Immature natural killer cell (primary cell): ENCODE measurements at regions not wholly inside any gene's neighbourhood (a gene's known extent, or its start where the extent isn't known, plus 50 kb on each side); places are given as distances from the start of the nearest gene placed in this dataset.

ENCODE experiments used
- DNase-seq, 3 donors: peaks; one replicate each; pipeline ENCODE4 v3.0.0; 2022; ENCODE audit warnings: mixed read lengths in 1 of 3
- H3K27ac Mint-ChIP-seq, 6 donors: one replicate each; pipeline ENCODE4 v1.8.0; 2020; ENCODE audit warnings: mixed read lengths in 6 of 6, mild to moderate bottlenecking in 5 of 6, inconsistent platforms in 4 of 6, moderate library complexity in 3 of 6
- H3K27me3 Mint-ChIP-seq, 3 donors: one replicate each; pipeline ENCODE4 v1.8.0; 2020 to 2021; ENCODE audit warnings: low read depth in 3 of 3, mild to moderate bottlenecking in 3 of 3, mixed read lengths in 3 of 3, moderate library complexity in 3 of 3, inconsistent platforms in 1 of 3
- H3K36me3 Mint-ChIP-seq, 3 donors: one replicate each; pipeline ENCODE4 v1.8.0; 2020; ENCODE audit warnings: mixed read lengths in 3 of 3, inconsistent platforms in 2 of 3, mild to moderate bottlenecking in 2 of 3
- H3K4me1 Mint-ChIP-seq, 2 donors: one replicate each; pipeline ENCODE4 v1.8.0; 2020; ENCODE audit warnings: inconsistent platforms in 2 of 2, mild to moderate bottlenecking in 2 of 2, mixed read lengths in 2 of 2, moderate library complexity in 1 of 2
- H3K4me3 Mint-ChIP-seq, 5 donors: one replicate each; pipeline ENCODE4 v1.8.0; 2020; ENCODE audit warnings: mild to moderate bottlenecking in 5 of 5, mixed read lengths in 5 of 5, inconsistent platforms in 3 of 5, moderate library complexity in 3 of 5
- H3K9me3 Mint-ChIP-seq, 6 donors: one replicate each; pipeline ENCODE4 v1.8.0; 2020; ENCODE audit warnings: mild to moderate bottlenecking in 6 of 6, mixed read lengths in 6 of 6, inconsistent platforms in 4 of 6, moderate library complexity in 3 of 6

GRCh38 chr2:212777020-212777491 lies 238.5 kb upstream of the ERBB4 start:
- peaks cover 0 to 2% (median 0%) of the 10 kb centered on the region in 3 donors for H3K27me3 Mint-ChIP-seq
- H3K4me1 Mint-ChIP-seq: peaks cover 20 to 28% of the 10 kb centered on the region in 2 donors
- DNase-seq: peak; percentile 41 to 55 (median 53)
- peak overlapping the region in 4 of 6 donors; percentile 11 to 68 (median 40) for H3K27ac Mint-ChIP-seq
- peak overlapping the region; percentile 53 to 79 (median 64) for H3K4me3 Mint-ChIP-seq
- H3K9me3 Mint-ChIP-seq: peaks cover 0 to 6% (median under 1%) of the 10 kb centered on the region in 6 donors
- H3K36me3 Mint-ChIP-seq: peaks cover 0 to 22% (median 7%) of the 10 kb centered on the region in 3 donors

DNA sequence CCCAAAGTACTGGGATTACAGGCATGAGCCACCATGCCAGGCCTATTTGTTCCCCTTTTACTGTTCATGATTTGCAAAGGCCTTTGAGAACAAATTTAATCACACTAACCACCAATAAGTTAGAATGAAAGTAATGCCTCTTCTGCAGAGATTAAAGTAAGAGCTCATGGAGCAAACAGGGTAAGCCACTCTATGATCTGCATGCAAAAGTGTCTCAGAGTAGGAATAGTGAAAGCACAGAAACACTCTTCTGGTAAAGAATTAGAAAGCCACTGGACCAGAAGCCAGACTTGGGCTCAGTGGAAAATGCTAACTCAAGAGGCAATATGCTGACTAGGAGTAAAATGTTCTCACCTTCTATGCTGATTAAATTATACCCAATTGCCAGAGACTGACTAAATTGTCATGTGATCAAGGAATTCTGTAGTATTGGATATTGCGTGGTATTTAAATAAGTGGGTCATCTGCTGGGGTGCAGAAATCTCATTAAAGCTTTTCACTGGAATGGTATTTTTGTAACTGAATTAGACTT lies 235.3 kb upstream of the ERBB4 start:
- H3K27me3 Mint-ChIP-seq: peaks cover 0 to 4% (median 0%) of the 10 kb centered on the region in 3 donors
- no peak overlapping the region for H3K4me3 Mint-ChIP-seq
- peaks cover 17 to 30% of the 10 kb centered on the region in 2 donors for H3K4me1 Mint-ChIP-seq
- H3K36me3 Mint-ChIP-seq: peaks cover 0 to 9% (median 3%) of the 10 kb centered on the region in 3 donors
- no peak overlapping the region for H3K27ac Mint-ChIP-seq
- peaks cover 0 to 1% (median 0%) of the 10 kb centered on the region in 6 donors for H3K9me3 Mint-ChIP-seq
- no peak for DNase-seq

GRCh38 chr2:212770240-212770639 lies 231.6 kb upstream of the ERBB4 start:
- peak overlapping the region in 1 of 5 donors; percentile 18 for H3K4me3 Mint-ChIP-seq
- no peaks in the 10 kb centered on the region for H3K9me3 Mint-ChIP-seq
- H3K27me3 Mint-ChIP-seq: peaks cover 0 to 4% (median 0%) of the 10 kb centered on the region in 3 donors

DNA sequence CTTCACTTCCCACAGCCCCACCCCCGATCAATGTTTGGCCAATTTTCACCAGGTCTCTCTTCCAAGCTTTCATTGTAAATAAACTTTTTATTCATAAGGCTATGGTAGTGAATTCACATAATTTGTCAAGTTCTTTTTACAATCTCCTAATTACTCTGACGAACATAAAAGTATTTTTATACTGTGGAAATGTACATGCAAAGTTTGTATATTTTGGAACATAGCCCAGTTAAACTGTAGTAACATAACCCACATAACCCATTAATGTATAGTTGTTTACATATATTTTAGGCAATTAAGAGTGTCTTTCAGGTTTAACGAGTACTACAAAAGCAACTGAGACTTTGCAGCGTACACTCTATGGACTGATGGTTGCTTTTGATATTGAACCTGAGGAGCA lies 228.3 kb upstream of the ERBB4 start:
- no peak for DNase-seq
- Mint-ChIP-seq H3K4me1 (peaks cover 10 to 24% of the 10 kb centered on the region in 2 donors), H3K27ac (no peak overlapping the region), H3K9me3 (no peaks in the 10 kb centered on the region), H3K4me3 (no peak overlapping the region), H3K27me3 (peaks cover 0 to 2% (median 0%) of the 10 kb centered on the region in 3 donors), H3K36me3 (peaks cover 0 to 3% (median 3%) of the 10 kb centered on the region in 3 donors)

More at GRCh38 chr2:212770240-212770639, 231.6 kb upstream of the ERBB4 start:
- Mint-ChIP-seq H3K36me3 (peaks cover 0 to 6% (median 3%) of the 10 kb centered on the region in 3 donors), H3K4me1 (peaks cover 0 to 7% of the 10 kb centered on the region in 2 donors), H3K27ac (no peak overlapping the region)
- DNase-seq: no peak

DNA sequence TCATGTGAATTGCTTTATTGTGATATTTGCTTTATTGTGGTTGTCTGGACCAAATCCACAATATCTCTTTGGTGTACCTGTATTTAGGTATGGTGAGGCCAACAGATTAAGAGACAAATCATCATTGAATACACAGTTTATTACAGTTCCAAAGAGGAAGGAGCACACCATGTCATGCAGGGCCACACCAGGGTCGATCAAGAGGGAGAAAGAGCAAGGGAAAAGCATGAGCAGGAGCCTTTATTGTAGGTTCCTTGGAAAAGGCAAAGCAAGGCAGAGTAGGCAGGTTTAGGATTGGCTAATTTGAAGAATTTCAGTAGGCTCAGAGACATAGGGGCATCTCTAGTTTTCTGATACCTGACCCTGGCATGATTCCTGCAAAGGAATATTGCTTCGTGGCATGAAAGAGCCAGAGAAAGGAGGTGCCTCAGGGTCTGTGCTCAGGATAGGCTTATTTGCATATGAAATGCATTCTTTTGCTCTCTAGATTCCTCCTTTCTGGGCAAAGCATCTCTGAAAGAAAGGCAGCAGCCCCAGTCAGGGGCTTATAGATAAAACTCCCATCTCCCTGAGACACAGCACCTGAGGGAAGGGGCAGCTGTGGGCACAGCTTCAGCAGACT lies 214.2 kb upstream of the ERBB4 start:
- Mint-ChIP-seq H3K27me3 (peaks cover 0 to 7% (median 5%) of the 10 kb centered on the region in 3 donors), H3K36me3 (peaks cover 18 to 30% (median 29%) of the 10 kb centered on the region in 3 donors), H3K4me1 (no peaks in the 10 kb centered on the region), H3K4me3 (no peak overlapping the region), H3K27ac (no peak overlapping the region), H3K9me3 (peaks cover 13 to 29% (median 25%) of the 10 kb centered on the region in 6 donors)
- DNase-seq: no peak

DNA sequence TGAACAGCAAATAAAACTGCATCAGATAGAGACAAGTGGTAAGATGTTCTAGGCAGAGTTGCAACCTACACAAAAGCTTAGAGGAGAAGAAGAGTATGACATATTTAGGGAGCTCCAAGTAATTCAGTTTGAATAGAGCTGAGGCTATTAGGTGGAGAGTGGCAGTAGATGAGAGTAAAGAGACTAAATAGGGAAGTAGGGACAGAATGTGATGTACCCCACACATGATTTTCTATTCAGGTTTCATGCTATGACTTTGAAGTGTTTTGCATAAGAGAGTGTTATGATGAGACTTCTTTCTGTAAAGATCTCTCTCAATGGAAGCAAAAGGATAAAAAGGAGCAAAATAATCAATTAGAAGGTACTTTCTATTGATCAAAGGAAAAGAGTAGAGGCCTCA lies 206.8 kb upstream of the ERBB4 start:
- Mint-ChIP-seq H3K4me3 (no peak overlapping the region), H3K9me3 (no peaks in the 10 kb centered on the region), H3K27ac (no peak overlapping the region), H3K36me3 (peaks cover 0 to 8% (median 4%) of the 10 kb centered on the region in 3 donors), H3K4me1 (no peaks in the 10 kb centered on the region), H3K27me3 (peaks cover 0 to 3% (median 1%) of the 10 kb centered on the region in 3 donors)
- DNase-seq: no peak

DNA sequence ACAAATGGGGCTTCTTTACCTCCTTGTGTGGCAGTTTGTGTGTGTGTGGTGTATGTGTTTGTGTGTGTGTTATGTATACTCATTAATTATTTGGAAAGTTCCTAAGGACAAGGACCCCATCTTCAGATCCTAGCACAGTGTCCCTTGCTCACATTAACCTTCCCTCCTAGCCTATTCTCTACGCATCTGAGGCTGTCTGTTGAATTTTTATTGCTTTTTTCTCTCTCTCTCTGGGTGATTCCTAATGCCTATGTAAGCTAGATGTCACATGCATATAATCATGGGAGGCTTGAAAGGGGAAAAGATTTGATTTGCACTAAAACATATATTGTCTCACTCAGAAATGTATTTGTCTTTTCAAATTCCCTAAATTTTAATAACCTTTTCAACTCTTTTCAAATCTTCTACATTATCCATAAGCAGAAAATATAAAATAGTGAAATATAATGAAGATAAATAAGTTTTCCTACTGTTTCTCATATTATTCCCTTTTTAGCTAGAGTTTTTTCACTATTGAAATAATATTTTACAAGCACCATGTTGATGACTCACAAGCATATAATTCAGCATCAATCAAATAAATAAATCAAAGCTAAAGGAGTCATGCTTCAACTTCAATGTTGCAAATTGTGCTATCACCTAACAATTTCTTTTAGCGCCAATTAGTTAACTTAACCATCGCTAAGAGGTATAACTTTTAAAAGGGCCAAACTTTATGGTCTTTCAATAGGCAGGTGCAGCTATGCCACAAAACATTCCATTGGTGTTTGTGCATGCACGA lies 199.0 kb upstream of the ERBB4 start:
- Mint-ChIP-seq H3K36me3 (no peaks in the 10 kb centered on the region), H3K4me3 (no peak overlapping the region), H3K27me3 (peaks cover 0 to 1% (median 0%) of the 10 kb centered on the region in 3 donors), H3K9me3 (no peaks in the 10 kb centered on the region), H3K27ac (no peak overlapping the region), H3K4me1 (peaks cover 8 to 10% of the 10 kb centered on the region in 2 donors)
- no peak for DNase-seq

- no peak for DNase-seq
- no peaks in the 10 kb centered on the region for H3K9me3 Mint-ChIP-seq
- peaks cover 8 to 10% of the 10 kb centered on the region in 2 donors for H3K4me1 Mint-ChIP-seq
- H3K27ac Mint-ChIP-seq: no peak overlapping the region
- H3K36me3 Mint-ChIP-seq: peaks cover 0 to 4% (median 0%) of the 10 kb centered on the region in 3 donors
- no peak overlapping the region for H3K4me3 Mint-ChIP-seq
- H3K27me3 Mint-ChIP-seq: peaks cover 0 to 1% (median 0%) of the 10 kb centered on the region in 3 donors
These were observed 197.8 kb upstream of the ERBB4 start for GRCh38 chr2:212736385-212736726.

GRCh38 chr2:212733273-212733672 lies 194.7 kb upstream of the ERBB4 start:
- H3K4me3 Mint-ChIP-seq: no peak overlapping the region

GRCh38 chr2:212732860-212733259 lies 194.3 kb upstream of the ERBB4 start:
- H3K4me1 Mint-ChIP-seq: peaks cover 3 to 4% of the 10 kb centered on the region in 2 donors
- no peak overlapping the region for H3K4me3 Mint-ChIP-seq
- H3K27me3 Mint-ChIP-seq: no peaks in the 10 kb centered on the region
- H3K36me3 Mint-ChIP-seq: peaks cover 0 to 4% (median 0%) of the 10 kb centered on the region in 3 donors
- no peaks in the 10 kb centered on the region for H3K9me3 Mint-ChIP-seq
- no peak overlapping the region for H3K27ac Mint-ChIP-seq
- DNase-seq: no peak

More at GRCh38 chr2:212733273-212733672, 194.7 kb upstream of the ERBB4 start:
- H3K4me1 Mint-ChIP-seq: peaks cover under 1 to 1% of the 10 kb centered on the region in 2 donors
- peaks cover 0 to 4% (median 0%) of the 10 kb centered on the region in 3 donors for H3K36me3 Mint-ChIP-seq
- no peaks in the 10 kb centered on the region for H3K9me3 Mint-ChIP-seq
- H3K27ac Mint-ChIP-seq: no peak overlapping the region
- no peaks in the 10 kb centered on the region for H3K27me3 Mint-ChIP-seq
- no peak for DNase-seq

GRCh38 chr2:212730994-212731393 lies 192.4 kb upstream of the ERBB4 start:
- peaks cover 18 to 23% of the 10 kb centered on the region in 2 donors for H3K4me1 Mint-ChIP-seq
- peaks cover 0 to 4% (median 0%) of the 10 kb centered on the region in 3 donors for H3K36me3 Mint-ChIP-seq
- no peaks in the 10 kb centered on the region for H3K9me3 Mint-ChIP-seq
- H3K4me3 Mint-ChIP-seq: no peak overlapping the region
- no peak overlapping the region for H3K27ac Mint-ChIP-seq
- H3K27me3 Mint-ChIP-seq: no peaks in the 10 kb centered on the region
- no peak for DNase-seq

GRCh38 chr2:212728717-212729116 lies 190.1 kb upstream of the ERBB4 start:
- Mint-ChIP-seq H3K27ac (no peak overlapping the region), H3K36me3 (peaks cover 0 to 4% (median 0%) of the 10 kb centered on the region in 3 donors), H3K4me1 (peaks cover 38 to 45% of the 10 kb centered on the region in 2 donors), H3K4me3 (no peak overlapping the region), H3K9me3 (no peaks in the 10 kb centered on the region), H3K27me3 (no peaks in the 10 kb centered on the region)
- no peak for DNase-seq

DNA sequence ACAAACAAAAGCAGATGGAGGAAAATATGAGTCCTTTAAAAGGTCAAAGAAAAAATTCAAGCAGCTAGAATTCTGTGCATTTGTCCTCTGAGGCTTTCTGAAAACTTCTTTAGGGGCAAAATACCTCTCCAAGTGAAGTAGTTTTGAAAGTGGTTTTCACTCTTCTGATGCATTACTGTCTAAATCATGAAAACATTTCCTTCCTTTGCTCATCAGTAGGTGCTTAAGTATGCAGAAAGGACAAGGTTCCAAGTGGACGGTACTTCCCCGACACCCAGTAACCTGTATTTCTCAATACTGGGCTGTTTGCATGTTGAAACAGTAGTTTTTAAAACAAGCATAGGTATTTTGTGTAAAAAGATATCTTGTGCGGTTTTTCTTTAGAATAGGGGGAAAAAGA lies 189.1 kb upstream of the ERBB4 start:
- Mint-ChIP-seq H3K36me3 (peaks cover 0 to 4% (median 0%) of the 10 kb centered on the region in 3 donors), H3K27me3 (no peaks in the 10 kb centered on the region), H3K9me3 (no peaks in the 10 kb centered on the region), H3K4me3 (peak overlapping the region in 1 of 5 donors; percentile 14), H3K4me1 (peaks cover 40 to 54% of the 10 kb centered on the region in 2 donors), H3K27ac (peak overlapping the region; percentile 37 to 85 (median 72))
- no peak for DNase-seq

DNA sequence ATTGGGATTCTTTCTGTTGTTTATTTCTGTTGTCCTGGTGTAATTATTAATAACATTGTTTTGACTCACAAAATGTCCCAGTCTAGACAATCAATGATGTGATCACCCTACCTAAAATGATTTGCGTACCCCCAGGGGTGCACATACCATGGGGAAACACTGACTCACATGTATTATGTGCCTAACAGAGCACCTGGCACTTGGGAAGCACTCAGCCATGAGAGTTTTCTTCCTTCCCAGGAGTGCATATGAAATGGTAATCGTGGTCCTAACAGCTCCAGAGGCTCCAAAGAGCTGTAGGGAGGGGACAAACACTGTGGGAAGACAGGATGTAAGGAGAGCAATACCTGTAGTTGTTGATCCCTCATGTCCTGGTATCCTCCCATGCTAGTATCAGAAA lies 187.8 kb upstream of the ERBB4 start:
- Mint-ChIP-seq H3K4me3 (no peak overlapping the region), H3K27ac (peak overlapping the region in 4 of 6 donors; percentile 43 to 76 (median 55)), H3K9me3 (no peaks in the 10 kb centered on the region), H3K27me3 (no peaks in the 10 kb centered on the region), H3K4me1 (peaks cover 40 to 63% of the 10 kb centered on the region in 2 donors), H3K36me3 (peaks cover 0 to 8% (median 0%) of the 10 kb centered on the region in 3 donors)
- DNase-seq: no peak
